KMS-11 (cell line): ENCODE measurements at regions not wholly inside any gene's neighbourhood (a gene's known extent, or its start where the extent isn't known, plus 50 kb on each side); places are given as distances from the start of the nearest gene placed in this dataset.

Experiments
- H2AFZ ChIP-seq: fragments of 200-600 bp; sonication (generic); 2 replicates; pipeline ENCODE4 v1.6.1; 2016; ENCODE audit warnings: antibody characterized with exemption, mixed run types, low read depth
- H3K27ac ChIP-seq: fragments of 200-600 bp; sonication (generic); 2 replicates; pipeline ENCODE4 v1.6.1; 2016; ENCODE audit warnings: mild to moderate bottlenecking, mixed run types
- H3K27me3 ChIP-seq: fragments of 200-600 bp; sonication (generic); 2 replicates; pipeline ENCODE4 v1.6.1; 2017; ENCODE audit warnings: mild to moderate bottlenecking, low read depth, mixed run types, moderate library complexity; ENCODE audit not compliant: insufficient read depth
- H3K36me3 ChIP-seq: fragments of 200-600 bp; sonication (generic); 2 replicates; pipeline ENCODE4 v1.6.1; 2017; ENCODE audit warnings: mild to moderate bottlenecking, mixed run types; ENCODE audit not compliant: insufficient read depth
- H3K4me1 ChIP-seq: fragments of 200-600 bp; sonication (generic); 2 replicates; pipeline ENCODE4 v1.6.1; 2016; ENCODE audit warnings: mild to moderate bottlenecking, low read depth, mixed run types; ENCODE audit not compliant: poor library complexity, severe bottlenecking
- H3K4me2 ChIP-seq: fragments of 200-600 bp; sonication (generic); 2 replicates; pipeline ENCODE4 v1.7.0; 2016; ENCODE audit warnings: mild to moderate bottlenecking, mixed run types
- H3K4me3 ChIP-seq: fragments of 200-600 bp; sonication (generic); IDR thresholded peaks from 2 replicates; pipeline ENCODE4 v1.6.1; 2017; ENCODE audit warnings: low read depth, low read length, mixed read lengths; ENCODE audit not compliant: insufficient read depth
- H3K79me2 ChIP-seq: fragments of 200-600 bp; sonication (generic); 2 replicates; pipeline ENCODE4 v1.6.1; 2016; ENCODE audit warnings: low read depth, mixed run types; ENCODE audit not compliant: insufficient read depth
- H3K9ac ChIP-seq: fragments of 200-600 bp; sonication (generic); 2 replicates; pipeline ENCODE4 v1.6.1; 2016; ENCODE audit warnings: mild to moderate bottlenecking, mixed run types
- H4K20me1 ChIP-seq: fragments of 200-600 bp; sonication (generic); 2 replicates; pipeline ENCODE4 v1.6.1; 2016; ENCODE audit warnings: mild to moderate bottlenecking, mixed run types; ENCODE audit not compliant: insufficient read depth
- CTCF ChIP-seq: fragments of 200-600 bp; sonication (generic); conservative IDR thresholded peaks from 2 replicates; pipeline ENCODE4 v1.6.1; 2017; ENCODE audit warnings: low read depth, mild to moderate bottlenecking, antibody characterized with exemption, low read length, moderate library complexity, mixed read lengths

- no peak for TF ChIP-seq CTCF
- no peak overlapping the region for H2AFZ ChIP-seq
- no peak overlapping the region for H3K4me3 ChIP-seq
- H3K27ac ChIP-seq = no peak overlapping the region
- no peaks in the 10 kb centered on the region for H4K20me1 ChIP-seq
- no peaks in the 10 kb centered on the region for H3K4me1 ChIP-seq
- H3K36me3 ChIP-seq = no peaks in the 10 kb centered on the region
- H3K4me2 ChIP-seq = no peak overlapping the region
- H3K27me3 ChIP-seq = no peaks in the 10 kb centered on the region
- H3K79me2 ChIP-seq = no peaks in the 10 kb centered on the region
- no peak overlapping the region for H3K9ac ChIP-seq
These were observed 84.4 kb downstream of the RPL27A start for GRCh38 chr11:8766988-8767374.

GRCh38 chr11:8767466-8768142, 85.0 kb downstream of the RPL27A start:
- Histone ChIP-seq H3K36me3 (no peaks in the 10 kb centered on the region), H3K4me3 (no peak overlapping the region), H3K9ac (no peak overlapping the region), H3K4me1 (no peaks in the 10 kb centered on the region), H2AFZ (no peak overlapping the region), H3K79me2 (no peaks in the 10 kb centered on the region), H3K27me3 (no peaks in the 10 kb centered on the region), H3K27ac (no peak overlapping the region), H4K20me1 (no peaks in the 10 kb centered on the region), H3K4me2 (no peak overlapping the region)
- no peak for TF ChIP-seq CTCF

- Histone ChIP-seq H3K79me2 (no peaks in the 10 kb centered on the region), H3K27ac (no peak overlapping the region), H3K36me3 (no peaks in the 10 kb centered on the region), H3K4me1 (no peaks in the 10 kb centered on the region), H4K20me1 (no peaks in the 10 kb centered on the region), H3K4me2 (no peak overlapping the region), H3K27me3 (no peaks in the 10 kb centered on the region), H2AFZ (no peak overlapping the region), H3K4me3 (no peak overlapping the region), H3K9ac (no peak overlapping the region)
- no peak for TF ChIP-seq CTCF
These were observed 86.2 kb downstream of the RPL27A start for GRCh38 chr11:8768625-8769333.

- Histone ChIP-seq H2AFZ (no peak overlapping the region), H4K20me1 (no peaks in the 10 kb centered on the region), H3K36me3 (no peaks in the 10 kb centered on the region), H3K79me2 (no peaks in the 10 kb centered on the region), H3K4me2 (no peak overlapping the region), H3K4me3 (no peak overlapping the region), H3K27ac (no peak overlapping the region), H3K4me1 (no peaks in the 10 kb centered on the region), H3K9ac (no peak overlapping the region), H3K27me3 (no peaks in the 10 kb centered on the region)
- TF ChIP-seq CTCF = no peak
These were observed 90.3 kb downstream of the RPL27A start for GRCh38 chr11:8772571-8773519.
